GM21737 (cell line): ENCODE measurements at regions not wholly inside any gene's neighbourhood (a gene's known extent, or its start where the extent isn't known, plus 50 kb on each side); places are given as distances from the start of the nearest gene placed in this dataset.

Experiments
- ATAC-seq: cut with Tn5 transposase; IDR thresholded peaks from one replicate; pipeline ENCODE4 v1.9.1; 2021; ENCODE audit warnings: mild to moderate bottlenecking, moderate library complexity; ENCODE audit not compliant: unreplicated experiment

- no peak for ATAC-seq
Measured at GRCh38 chr2:236654496-236654895, 84.9 kb downstream of the ACKR3 start.

GRCh38 chr2:236656166-236656565, 86.5 kb downstream of the ACKR3 start:
- no peak for ATAC-seq

- ATAC-seq = no peak
Measured at GRCh38 chr2:236656721-236657120, 87.1 kb downstream of the ACKR3 start.

- no peak for ATAC-seq
Measured at GRCh38 chr2:236657215-236657614, 87.6 kb downstream of the ACKR3 start.

GRCh38 chr2:236657801-236658200, 88.2 kb downstream of the ACKR3 start:
- ATAC-seq = no peak

GRCh38 chr2:236658974-236659757, 89.5 kb downstream of the ACKR3 start:
- no peak for ATAC-seq

- ATAC-seq = no peak
Measured at GRCh38 chr2:236659758-236660150, 90.1 kb downstream of the ACKR3 start.

GRCh38 chr2:236661061-236661761, 91.6 kb downstream of the ACKR3 start:
- no peak for ATAC-seq

- no peak for ATAC-seq
Measured at GRCh38 chr2:236661762-236662110, 92.1 kb downstream of the ACKR3 start.

GRCh38 chr2:236662231-236663185, 92.9 kb downstream of the ACKR3 start:
- ATAC-seq = no peak

- ATAC-seq = no peak
Measured at GRCh38 chr2:236663287-236664101, 93.9 kb downstream of the ACKR3 start.

- no peak for ATAC-seq
Measured at GRCh38 chr2:236664136-236664535, 94.5 kb downstream of the ACKR3 start.

- no peak for ATAC-seq
Measured at GRCh38 chr2:236665101-236665500, 95.5 kb downstream of the ACKR3 start.

GRCh38 chr2:236665572-236666118, 96.0 kb downstream of the ACKR3 start:
- no peak for ATAC-seq

- ATAC-seq = no peak
Measured at GRCh38 chr2:236666646-236667204, 97.1 kb downstream of the ACKR3 start.

- no peak for ATAC-seq
Measured at GRCh38 chr2:236667526-236667925, 97.9 kb downstream of the ACKR3 start.

- ATAC-seq = no peak
Measured at GRCh38 chr2:236668531-236668969, 98.9 kb downstream of the ACKR3 start.

- no peak for ATAC-seq
Measured at GRCh38 chr2:236670235-236670620, 100.6 kb downstream of the ACKR3 start.

GRCh38 chr2:236671896-236672562, 102.4 kb downstream of the ACKR3 start:
- ATAC-seq = no peak
